ENCODE measurements at regions not wholly inside any gene's neighbourhood (a gene's known extent, or its start where the extent isn't known, plus 50 kb on each side); places are given as distances from the start of the nearest gene placed in this dataset.

- Histone ChIP-seq H3K9me3 (ENCODE audit: control insufficient read depth in 4 of 4, insufficient read depth in 3 of 4, low read length in 3 of 4) (peaks cover 0 to 3% (median 0%) of the 10 kb centered on the region in 4 donors), H3K4me1 (ENCODE audit: control insufficient read depth in 5 of 5, insufficient read depth in 5 of 5, low read length in 5 of 5) (no peaks in the 10 kb centered on the region), H3K9ac (ENCODE audit: insufficient read depth in 1 of 2, low read length in 2 of 2) (no peak overlapping the region), H3K4me3 (no peak overlapping the region), H3K36me3 (ENCODE audit: control insufficient read depth in 4 of 4, insufficient read depth in 4 of 4, low read length in 4 of 4) (no peaks in the 10 kb centered on the region), H3K27ac (ENCODE audit: low read depth in 1 of 2, low read length in 1 of 2) (no peak overlapping the region), H3K27me3 (ENCODE audit: control insufficient read depth in 3 of 3, insufficient read depth in 3 of 3, low read length in 2 of 3) (no peaks in the 10 kb centered on the region)
- DNase-seq (no peak), ATAC-seq (ENCODE audit: insufficient read depth, low FRiP score) (no peak)
- 88 to 90% methylated on average over 1 of the region's 1 CpG for WGBS, 2 donors
- TF ChIP-seq CTCF (IDR thresholded peaks at IDR 0.05; ENCODE audit: control extremely low read depth, extremely low read depth): no peak
Measured at GRCh38 chr7:145327646-145328045, 491.8 kb upstream of the TPK1 start.

- TF ChIP-seq CTCF (IDR thresholded peaks at IDR 0.05; ENCODE audit: control extremely low read depth, extremely low read depth): no peak
- Histone ChIP-seq H3K36me3 (ENCODE audit: control insufficient read depth in 4 of 4, insufficient read depth in 4 of 4, low read length in 4 of 4) (no peaks in the 10 kb centered on the region), H3K4me3 (no peak overlapping the region), H3K9me3 (ENCODE audit: control insufficient read depth in 4 of 4, insufficient read depth in 3 of 4, low read length in 3 of 4) (peaks cover 0 to 3% (median 0%) of the 10 kb centered on the region in 4 donors), H3K27me3 (ENCODE audit: control insufficient read depth in 3 of 3, insufficient read depth in 3 of 3, low read length in 2 of 3) (no peaks in the 10 kb centered on the region), H3K27ac (ENCODE audit: low read depth in 1 of 2, low read length in 1 of 2) (no peak overlapping the region), H3K9ac (ENCODE audit: insufficient read depth in 1 of 2, low read length in 2 of 2) (no peak overlapping the region), H3K4me1 (ENCODE audit: control insufficient read depth in 5 of 5, insufficient read depth in 5 of 5, low read length in 5 of 5) (no peaks in the 10 kb centered on the region)
- DNase-seq (no peak), ATAC-seq (ENCODE audit: insufficient read depth, low FRiP score) (no peak)
- 91 to 96% methylated on average over 21 of the region's 21 CpGs for WGBS, 2 donors
Measured at GRCh38 chr7:145324081-145324480, 488.2 kb upstream of the TPK1 start.

GRCh38 chr7:145313551-145313950, 477.7 kb upstream of the TPK1 start:
- 63 to 81% methylated on average over 2 of the region's 2 CpGs for WGBS, 2 donors
- DNase-seq (peak; percentile 80 to 97 (median 95)), ATAC-seq (ENCODE audit: insufficient read depth, low FRiP score) (no peak)
- TF ChIP-seq CTCF (IDR thresholded peaks at IDR 0.05; ENCODE audit: control extremely low read depth, extremely low read depth): no peak
- no peak overlapping the region for H3K9ac ChIP-seq (ENCODE audit: insufficient read depth in 1 of 2, low read length in 2 of 2)
- H3K27me3 ChIP-seq (ENCODE audit: control insufficient read depth in 3 of 3, insufficient read depth in 3 of 3, low read length in 2 of 3): no peaks in the 10 kb centered on the region
- peaks cover 0 to 14% (median 1%) of the 10 kb centered on the region in 5 donors for H3K4me1 ChIP-seq (ENCODE audit: control insufficient read depth in 5 of 5, insufficient read depth in 5 of 5, low read length in 5 of 5)
- no peak overlapping the region for H3K27ac ChIP-seq (ENCODE audit: low read depth in 1 of 2, low read length in 1 of 2)
- peaks cover 0 to 4% (median 0%) of the 10 kb centered on the region in 4 donors for H3K9me3 ChIP-seq (ENCODE audit: control insufficient read depth in 4 of 4, insufficient read depth in 3 of 4, low read length in 3 of 4)
- H3K36me3 ChIP-seq (ENCODE audit: control insufficient read depth in 4 of 4, insufficient read depth in 4 of 4, low read length in 4 of 4): no peaks in the 10 kb centered on the region
- H3K4me3 ChIP-seq: no peak overlapping the region

GRCh38 chr7:145293754-145294153, 457.9 kb upstream of the TPK1 start:
- peak in 1 of 3 donors; percentile 16 for DNase-seq
- 81 to 89% methylated on average over 1 of the region's 1 CpG for WGBS, 2 donors
- Histone ChIP-seq H3K4me3 (no peak overlapping the region), H3K27me3 (ENCODE audit: control insufficient read depth in 3 of 3, insufficient read depth in 3 of 3, low read length in 2 of 3) (no peaks in the 10 kb centered on the region), H3K36me3 (ENCODE audit: control insufficient read depth in 4 of 4, insufficient read depth in 4 of 4, low read length in 4 of 4) (no peaks in the 10 kb centered on the region), H3K9me3 (ENCODE audit: control insufficient read depth in 4 of 4, insufficient read depth in 3 of 4, low read length in 3 of 4) (no peaks in the 10 kb centered on the region), H3K27ac (ENCODE audit: low read depth in 1 of 2, low read length in 1 of 2) (no peak overlapping the region), H3K4me1 (ENCODE audit: control insufficient read depth in 5 of 5, insufficient read depth in 5 of 5, low read length in 5 of 5) (peaks cover 0 to 15% (median 0%) of the 10 kb centered on the region in 5 donors), H3K9ac (ENCODE audit: insufficient read depth in 1 of 2, low read length in 2 of 2) (no peak overlapping the region)
- no peak for ATAC-seq (ENCODE audit: insufficient read depth, low FRiP score)
- no peak for TF ChIP-seq CTCF (IDR thresholded peaks at IDR 0.05; ENCODE audit: control extremely low read depth, extremely low read depth)

Measured in lung (tissue), 11 donors.